ENCODE measurements at regions not wholly inside any gene's neighbourhood (a gene's known extent, or its start where the extent isn't known, plus 50 kb on each side); places are given as distances from the start of the nearest gene placed in this dataset.

DNA sequence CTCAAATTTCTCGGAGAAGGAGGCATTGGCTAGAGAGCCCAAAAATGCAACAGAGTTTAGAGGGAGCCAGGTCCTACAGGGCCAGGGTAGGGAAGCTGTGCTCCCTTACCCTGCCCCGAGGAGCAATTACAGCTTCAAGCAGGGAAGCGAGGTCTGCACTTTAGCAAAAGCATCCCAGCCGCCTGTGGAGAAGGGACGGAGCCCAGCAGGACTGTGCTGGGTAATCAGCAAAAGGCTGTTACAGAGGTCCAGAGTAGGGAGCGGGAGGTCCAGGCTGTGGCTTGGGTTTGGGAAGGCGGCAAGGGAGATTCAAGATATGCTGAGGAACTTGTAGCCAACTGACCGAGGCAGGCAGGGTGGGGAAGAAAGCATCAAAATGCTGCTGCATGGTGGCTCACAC, 162.6 kb downstream of the TMEM132E start (continued):
- TF ChIP-seq, protein P1, sequence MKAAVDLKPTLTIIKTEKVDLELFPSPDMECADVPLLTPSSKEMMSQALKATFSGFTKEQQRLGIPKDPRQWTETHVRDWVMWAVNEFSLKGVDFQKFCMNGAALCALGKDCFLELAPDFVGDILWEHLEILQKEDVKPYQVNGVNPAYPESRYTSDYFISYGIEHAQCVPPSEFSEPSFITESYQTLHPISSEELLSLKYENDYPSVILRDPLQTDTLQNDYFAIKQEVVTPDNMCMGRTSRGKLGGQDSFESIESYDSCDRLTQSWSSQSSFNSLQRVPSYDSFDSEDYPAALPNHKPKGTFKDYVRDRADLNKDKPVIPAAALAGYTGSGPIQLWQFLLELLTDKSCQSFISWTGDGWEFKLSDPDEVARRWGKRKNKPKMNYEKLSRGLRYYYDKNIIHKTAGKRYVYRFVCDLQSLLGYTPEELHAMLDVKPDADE (IDR thresholded peaks at IDR 0.05), result no peak
- TF ChIP-seq POLR2AphosphoS5 (IDR thresholded peaks at IDR 0.05; ENCODE audit: low read depth) (no peak), JUNB (IDR thresholded peaks at IDR 0.05; ENCODE audit: unreplicated experiment) (no peak), ZNF114 (CRISPR knock-in tag; IDR thresholded peaks at IDR 0.05) (no peak), EZH2phosphoT487 (IDR thresholded peaks at IDR 0.05; ENCODE audit: unreplicated experiment) (no peak), NANOG (IDR thresholded peaks at IDR 0.05; ENCODE audit: borderline replicate concordance) (no peak), CREB1 (CRISPR knock-in tag; IDR thresholded peaks at IDR 0.05; ENCODE audit: low read depth) (no peak), ZNF331 (CRISPR knock-in tag; IDR thresholded peaks at IDR 0.05; ENCODE audit: low read depth) (no peak)
- TF ChIP-seq, protein P2, sequence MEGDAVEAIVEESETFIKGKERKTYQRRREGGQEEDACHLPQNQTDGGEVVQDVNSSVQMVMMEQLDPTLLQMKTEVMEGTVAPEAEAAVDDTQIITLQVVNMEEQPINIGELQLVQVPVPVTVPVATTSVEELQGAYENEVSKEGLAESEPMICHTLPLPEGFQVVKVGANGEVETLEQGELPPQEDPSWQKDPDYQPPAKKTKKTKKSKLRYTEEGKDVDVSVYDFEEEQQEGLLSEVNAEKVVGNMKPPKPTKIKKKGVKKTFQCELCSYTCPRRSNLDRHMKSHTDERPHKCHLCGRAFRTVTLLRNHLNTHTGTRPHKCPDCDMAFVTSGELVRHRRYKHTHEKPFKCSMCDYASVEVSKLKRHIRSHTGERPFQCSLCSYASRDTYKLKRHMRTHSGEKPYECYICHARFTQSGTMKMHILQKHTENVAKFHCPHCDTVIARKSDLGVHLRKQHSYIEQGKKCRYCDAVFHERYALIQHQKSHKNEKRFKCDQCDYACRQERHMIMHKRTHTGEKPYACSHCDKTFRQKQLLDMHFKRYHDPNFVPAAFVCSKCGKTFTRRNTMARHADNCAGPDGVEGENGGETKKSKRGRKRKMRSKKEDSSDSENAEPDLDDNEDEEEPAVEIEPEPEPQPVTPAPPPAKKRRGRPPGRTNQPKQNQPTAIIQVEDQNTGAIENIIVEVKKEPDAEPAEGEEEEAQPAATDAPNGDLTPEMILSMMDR (conservative IDR thresholded peaks at IDR 0.05; ENCODE audit: low read depth in 2 of 2), result no peak

DNA sequence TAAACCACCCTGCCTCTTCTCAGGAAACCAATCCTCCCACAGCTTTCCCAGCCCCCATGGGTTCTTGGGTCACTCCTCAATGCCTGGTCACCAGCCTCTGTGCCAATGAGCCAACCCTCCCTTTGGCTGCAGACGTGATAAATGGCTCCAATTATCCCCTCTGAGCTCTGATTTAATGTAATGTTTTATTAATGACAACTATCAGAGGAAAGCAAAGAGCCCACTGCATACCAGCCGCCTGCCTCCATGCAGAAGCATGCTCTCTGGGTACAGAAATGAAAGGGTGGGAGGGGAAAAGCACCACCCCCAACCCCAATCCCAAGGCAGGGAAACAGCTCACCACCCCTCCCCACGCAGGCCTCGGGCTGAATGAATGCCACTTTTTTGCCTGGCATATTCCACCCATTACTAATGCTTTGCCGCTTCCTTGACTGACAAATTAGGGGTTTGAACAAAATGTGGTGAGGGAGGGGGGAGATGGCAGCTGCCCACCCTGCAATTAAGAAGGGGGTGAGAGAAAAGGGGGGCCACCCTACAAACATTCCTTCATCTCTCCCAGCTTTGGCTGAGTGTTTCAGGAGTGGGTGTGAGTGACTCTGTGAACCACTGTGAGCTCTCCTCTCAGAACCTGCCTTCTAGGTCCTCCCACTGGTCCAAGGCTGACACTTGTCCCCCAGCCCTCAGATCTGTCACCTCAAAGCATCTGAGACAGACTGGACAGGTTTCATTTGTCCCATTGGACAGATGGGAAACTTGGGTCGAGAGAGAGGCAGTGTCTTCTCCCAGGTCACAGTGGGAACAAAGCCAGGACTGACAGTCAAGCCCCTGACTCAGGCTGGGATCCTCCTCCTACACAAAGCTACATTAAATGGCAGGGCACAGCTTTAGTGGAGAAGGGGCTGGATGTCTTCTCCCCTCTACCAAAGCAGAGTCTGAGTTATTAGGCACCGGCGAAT, 161.5 kb downstream of the TMEM132E start:
- Mint-ChIP-seq H3K9me3 (no peaks in the 10 kb centered on the region; the same call in 2 of the 3 replicates), H3K27me3 (ENCODE audit: insufficient read depth, low read depth, poor library complexity) (peaks cover 5% of the 10 kb centered on the region), H3K36me3 (ENCODE audit: low read depth) (no peaks in the 10 kb centered on the region), H3K4me3 (no peak overlapping the region), H3K4me1 (peaks cover 6% of the 10 kb centered on the region), H3K27ac (no peak overlapping the region)
- Histone ChIP-seq H3F3A (replicated peaks; ENCODE audit: low read depth) (no peaks in the 10 kb centered on the region), H3K9me2 (ENCODE audit: insufficient read depth) (no peaks in the 10 kb centered on the region), H3K4me1 (ENCODE audit: insufficient read depth) (peaks cover 11% of the 10 kb centered on the region), H3K4me3 (no peak overlapping the region), H3K79me2 (replicated peaks; ENCODE audit: insufficient read depth) (no peaks in the 10 kb centered on the region), H3K36me3 (ENCODE audit: insufficient read depth) (no peaks in the 10 kb centered on the region), H3K4me2 (peak overlapping the region; percentile 51; the same call in 1 of the 2 replicates), H4K20me1 (replicated peaks; ENCODE audit: insufficient read depth) (no peaks in the 10 kb centered on the region), H2AFZ (no peak overlapping the region), H3K27ac (ENCODE audit: low read depth) (no peak overlapping the region), H3K27me3 (ENCODE audit: insufficient read depth) (no peaks in the 10 kb centered on the region)
- TF ChIP-seq, protein P2 (conservative IDR thresholded peaks at IDR 0.05; ENCODE audit: low read depth in 2 of 2), result no peak
- TF ChIP-seq CREB1 (CRISPR knock-in tag; IDR thresholded peaks at IDR 0.05; ENCODE audit: low read depth) (no peak), EZH2phosphoT487 (IDR thresholded peaks at IDR 0.05; ENCODE audit: unreplicated experiment) (no peak), ZNF114 (CRISPR knock-in tag; IDR thresholded peaks at IDR 0.05) (no peak), JUNB (IDR thresholded peaks at IDR 0.05; ENCODE audit: unreplicated experiment) (no peak), POLR2AphosphoS5 (IDR thresholded peaks at IDR 0.05; ENCODE audit: low read depth) (no peak)
- no peak for ATAC-seq
- DNase-seq (ENCODE audit: low spot score), result no peak
